Erythroblast (primary cell): ENCODE measurements at regions not wholly inside any gene's neighbourhood (a gene's known extent, or its start where the extent isn't known, plus 50 kb on each side); places are given as distances from the start of the nearest gene placed in this dataset.

Experiments used
- GATA1 ChIP-seq: IDR thresholded peaks from 2 replicates; pipeline ENCODE4 v1.6.1; 2011; ENCODE audit warnings: low read depth, mild to moderate bottlenecking, control low read depth, low read length, moderate library complexity
- POLR2A ChIP-seq: IDR thresholded peaks from 2 replicates; pipeline ENCODE4 v1.6.1; 2011; ENCODE audit warnings: mild to moderate bottlenecking, low read length

GRCh38 chr17:69959283-69959682 is 115.7 kb upstream of the KCNJ16 start:
- TF ChIP-seq POLR2A (no peak), GATA1 (no peak)
